ENCODE measurements at regions not wholly inside any gene's neighbourhood (a gene's known extent, or its start where the extent isn't known, plus 50 kb on each side); places are given as distances from the start of the nearest gene placed in this dataset.

- TF ChIP-seq YY1 (tag by site-specific recombination; IDR thresholded peaks at IDR 0.05), result no peak
Observed at GRCh38 chr21:35195232-35195631, 146.1 kb upstream of the RUNX1 start (continued).

DNA sequence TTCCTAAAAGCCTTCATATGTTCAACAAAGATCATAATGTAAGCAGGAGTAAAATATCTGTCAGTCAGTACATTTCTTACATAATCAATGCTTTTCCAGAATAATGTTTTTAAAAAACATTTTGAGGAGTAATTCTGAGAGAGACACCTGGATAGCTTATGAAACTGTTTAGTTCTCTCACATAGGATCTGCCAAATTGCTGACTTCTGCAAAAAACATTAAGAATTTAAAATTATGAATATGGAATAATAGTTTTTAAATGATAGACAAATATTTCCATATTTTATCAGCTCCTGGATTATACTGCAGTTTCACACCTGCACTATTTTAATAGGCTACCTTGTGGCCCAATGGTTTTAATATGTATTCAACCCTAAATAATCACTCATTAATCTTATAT is 142.7 kb upstream of the RUNX1 start:
- ChIA-PET CTCF (no interaction called here), POLR2A (no interaction called here)
- Histone ChIP-seq H3K4me1 (ENCODE audit: control insufficient read depth, insufficient read depth, low read length) (no peaks in the 10 kb centered on the region), H3K9me3 (ENCODE audit: control insufficient read depth, insufficient read depth, low read depth, low read length) (no peaks in the 10 kb centered on the region), H3K27ac (ENCODE audit: extremely low read depth, low read depth, low read length) (no peak overlapping the region), H3K4me3 (ENCODE audit: low read depth, low read length) (no peak overlapping the region), H3K36me3 (ENCODE audit: control insufficient read depth in 2 of 2, insufficient read depth in 1 of 2, low read length in 2 of 2) (no peaks in the 10 kb centered on the region)
- no peak for TF ChIP-seq ZNF626 (tag by site-specific recombination; IDR thresholded peaks at IDR 0.05)
- TF ChIP-seq, protein P1, sequence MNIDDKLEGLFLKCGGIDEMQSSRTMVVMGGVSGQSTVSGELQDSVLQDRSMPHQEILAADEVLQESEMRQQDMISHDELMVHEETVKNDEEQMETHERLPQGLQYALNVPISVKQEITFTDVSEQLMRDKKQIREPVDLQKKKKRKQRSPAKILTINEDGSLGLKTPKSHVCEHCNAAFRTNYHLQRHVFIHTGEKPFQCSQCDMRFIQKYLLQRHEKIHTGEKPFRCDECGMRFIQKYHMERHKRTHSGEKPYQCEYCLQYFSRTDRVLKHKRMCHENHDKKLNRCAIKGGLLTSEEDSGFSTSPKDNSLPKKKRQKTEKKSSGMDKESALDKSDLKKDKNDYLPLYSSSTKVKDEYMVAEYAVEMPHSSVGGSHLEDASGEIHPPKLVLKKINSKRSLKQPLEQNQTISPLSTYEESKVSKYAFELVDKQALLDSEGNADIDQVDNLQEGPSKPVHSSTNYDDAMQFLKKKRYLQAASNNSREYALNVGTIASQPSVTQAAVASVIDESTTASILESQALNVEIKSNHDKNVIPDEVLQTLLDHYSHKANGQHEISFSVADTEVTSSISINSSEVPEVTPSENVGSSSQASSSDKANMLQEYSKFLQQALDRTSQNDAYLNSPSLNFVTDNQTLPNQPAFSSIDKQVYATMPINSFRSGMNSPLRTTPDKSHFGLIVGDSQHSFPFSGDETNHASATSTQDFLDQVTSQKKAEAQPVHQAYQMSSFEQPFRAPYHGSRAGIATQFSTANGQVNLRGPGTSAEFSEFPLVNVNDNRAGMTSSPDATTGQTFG (tag by site-specific recombination; IDR thresholded peaks at IDR 0.05; ENCODE audit: borderline replicate concordance), result no peak
- TF ChIP-seq ZFP69B (tag by site-specific recombination; IDR thresholded peaks at IDR 0.05), result no peak

GRCh38 chr21:35191128-35191527 is 142.0 kb upstream of the RUNX1 start:
- POLR2A ChIA-PET, result no interaction called here
- CTCF ChIA-PET, result interaction anchor here (0.8 to 1.3 kb wide), 2 partner anchors 24 to 138 kb away, joined by 3 to 4 read pairs; no protein-coding TSS in a partner anchor

More at GRCh38 chr21:35191128-35191527, 142.0 kb upstream of the RUNX1 start:
- no peak overlapping the region for H3K27ac ChIP-seq (ENCODE audit: extremely low read depth, low read depth, low read length)
- H3K4me1 ChIP-seq (ENCODE audit: control insufficient read depth, insufficient read depth, low read length), result no peaks in the 10 kb centered on the region
- H3K36me3 ChIP-seq (ENCODE audit: control insufficient read depth in 2 of 2, insufficient read depth in 1 of 2, low read length in 2 of 2), result no peaks in the 10 kb centered on the region
- no peak overlapping the region for H3K4me3 ChIP-seq (ENCODE audit: low read depth, low read length)
- no peak for TF ChIP-seq ZNF791 (tag by site-specific recombination; IDR thresholded peaks at IDR 0.05)
- no peak for TF ChIP-seq EGR2 (tag by site-specific recombination; IDR thresholded peaks at IDR 0.05; ENCODE audit: low read depth)
- no peak for TF ChIP-seq ZNF292 (tag by site-specific recombination; IDR thresholded peaks at IDR 0.05; ENCODE audit: borderline replicate concordance, low read depth)
- no peak for TF ChIP-seq ZNF555 (tag by site-specific recombination; conservative IDR thresholded peaks at IDR 0.05)
- TF ChIP-seq, protein P2, sequence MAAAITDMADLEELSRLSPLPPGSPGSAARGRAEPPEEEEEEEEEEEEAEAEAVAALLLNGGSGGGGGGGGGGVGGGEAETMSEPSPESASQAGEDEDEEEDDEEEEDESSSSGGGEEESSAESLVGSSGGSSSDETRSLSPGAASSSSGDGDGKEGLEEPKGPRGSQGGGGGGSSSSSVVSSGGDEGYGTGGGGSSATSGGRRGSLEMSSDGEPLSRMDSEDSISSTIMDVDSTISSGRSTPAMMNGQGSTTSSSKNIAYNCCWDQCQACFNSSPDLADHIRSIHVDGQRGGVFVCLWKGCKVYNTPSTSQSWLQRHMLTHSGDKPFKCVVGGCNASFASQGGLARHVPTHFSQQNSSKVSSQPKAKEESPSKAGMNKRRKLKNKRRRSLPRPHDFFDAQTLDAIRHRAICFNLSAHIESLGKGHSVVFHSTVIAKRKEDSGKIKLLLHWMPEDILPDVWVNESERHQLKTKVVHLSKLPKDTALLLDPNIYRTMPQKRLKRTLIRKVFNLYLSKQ (tag by site-specific recombination; IDR thresholded peaks at IDR 0.05; ENCODE audit: borderline replicate concordance), result no peak
- no peak for TF ChIP-seq HOXA7 (CRISPR knock-in tag; IDR thresholded peaks at IDR 0.05; ENCODE audit: borderline replicate concordance)
- TF ChIP-seq, protein P3, sequence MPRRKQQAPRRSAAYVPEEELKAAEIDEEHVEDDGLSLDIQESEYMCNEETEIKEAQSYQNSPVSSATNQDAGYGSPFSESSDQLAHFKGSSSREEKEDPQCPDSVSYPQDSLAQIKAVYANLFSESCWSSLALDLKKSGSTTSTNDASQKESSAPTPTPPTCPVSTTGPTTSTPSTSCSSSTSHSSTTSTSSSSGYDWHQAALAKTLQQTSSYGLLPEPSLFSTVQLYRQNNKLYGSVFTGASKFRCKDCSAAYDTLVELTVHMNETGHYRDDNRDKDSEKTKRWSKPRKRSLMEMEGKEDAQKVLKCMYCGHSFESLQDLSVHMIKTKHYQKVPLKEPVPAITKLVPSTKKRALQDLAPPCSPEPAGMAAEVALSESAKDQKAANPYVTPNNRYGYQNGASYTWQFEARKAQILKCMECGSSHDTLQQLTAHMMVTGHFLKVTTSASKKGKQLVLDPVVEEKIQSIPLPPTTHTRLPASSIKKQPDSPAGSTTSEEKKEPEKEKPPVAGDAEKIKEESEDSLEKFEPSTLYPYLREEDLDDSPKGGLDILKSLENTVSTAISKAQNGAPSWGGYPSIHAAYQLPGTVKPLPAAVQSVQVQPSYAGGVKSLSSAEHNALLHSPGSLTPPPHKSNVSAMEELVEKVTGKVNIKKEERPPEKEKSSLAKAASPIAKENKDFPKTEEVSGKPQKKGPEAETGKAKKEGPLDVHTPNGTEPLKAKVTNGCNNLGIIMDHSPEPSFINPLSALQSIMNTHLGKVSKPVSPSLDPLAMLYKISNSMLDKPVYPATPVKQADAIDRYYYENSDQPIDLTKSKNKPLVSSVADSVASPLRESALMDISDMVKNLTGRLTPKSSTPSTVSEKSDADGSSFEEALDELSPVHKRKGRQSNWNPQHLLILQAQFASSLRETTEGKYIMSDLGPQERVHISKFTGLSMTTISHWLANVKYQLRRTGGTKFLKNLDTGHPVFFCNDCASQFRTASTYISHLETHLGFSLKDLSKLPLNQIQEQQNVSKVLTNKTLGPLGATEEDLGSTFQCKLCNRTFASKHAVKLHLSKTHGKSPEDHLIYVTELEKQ (tag by site-specific recombination; IDR thresholded peaks at IDR 0.05; ENCODE audit: borderline replicate concordance), result no peak
- TF ChIP-seq, protein P4, sequence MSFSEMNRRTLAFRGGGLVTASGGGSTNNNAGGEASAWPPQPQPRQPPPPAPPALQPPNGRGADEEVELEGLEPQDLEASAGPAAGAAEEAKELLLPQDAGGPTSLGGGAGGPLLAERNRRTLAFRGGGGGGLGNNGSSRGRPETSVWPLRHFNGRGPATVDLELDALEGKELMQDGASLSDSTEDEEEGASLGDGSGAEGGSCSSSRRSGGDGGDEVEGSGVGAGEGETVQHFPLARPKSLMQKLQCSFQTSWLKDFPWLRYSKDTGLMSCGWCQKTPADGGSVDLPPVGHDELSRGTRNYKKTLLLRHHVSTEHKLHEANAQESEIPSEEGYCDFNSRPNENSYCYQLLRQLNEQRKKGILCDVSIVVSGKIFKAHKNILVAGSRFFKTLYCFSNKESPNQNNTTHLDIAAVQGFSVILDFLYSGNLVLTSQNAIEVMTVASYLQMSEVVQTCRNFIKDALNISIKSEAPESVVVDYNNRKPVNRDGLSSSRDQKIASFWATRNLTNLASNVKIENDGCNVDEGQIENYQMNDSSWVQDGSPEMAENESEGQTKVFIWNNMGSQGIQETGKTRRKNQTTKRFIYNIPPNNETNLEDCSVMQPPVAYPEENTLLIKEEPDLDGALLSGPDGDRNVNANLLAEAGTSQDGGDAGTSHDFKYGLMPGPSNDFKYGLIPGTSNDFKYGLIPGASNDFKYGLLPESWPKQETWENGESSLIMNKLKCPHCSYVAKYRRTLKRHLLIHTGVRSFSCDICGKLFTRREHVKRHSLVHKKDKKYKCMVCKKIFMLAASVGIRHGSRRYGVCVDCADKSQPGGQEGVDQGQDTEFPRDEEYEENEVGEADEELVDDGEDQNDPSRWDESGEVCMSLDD (tag by site-specific recombination; IDR thresholded peaks at IDR 0.05), result no peak
- TF ChIP-seq SETDB1 (IDR thresholded peaks at IDR 0.05; ENCODE audit: insufficient read length, low read length), result no peak
- no peak for TF ChIP-seq ZNF274 (IDR thresholded peaks at IDR 0.05; ENCODE audit: low read length)
- no peak for TF ChIP-seq ZNF274 (tag by site-specific recombination; IDR thresholded peaks at IDR 0.05; ENCODE audit: borderline replicate concordance)
- no peak for TF ChIP-seq ZNF558 (tag by site-specific recombination; IDR thresholded peaks at IDR 0.05)
- TF ChIP-seq, protein P5, sequence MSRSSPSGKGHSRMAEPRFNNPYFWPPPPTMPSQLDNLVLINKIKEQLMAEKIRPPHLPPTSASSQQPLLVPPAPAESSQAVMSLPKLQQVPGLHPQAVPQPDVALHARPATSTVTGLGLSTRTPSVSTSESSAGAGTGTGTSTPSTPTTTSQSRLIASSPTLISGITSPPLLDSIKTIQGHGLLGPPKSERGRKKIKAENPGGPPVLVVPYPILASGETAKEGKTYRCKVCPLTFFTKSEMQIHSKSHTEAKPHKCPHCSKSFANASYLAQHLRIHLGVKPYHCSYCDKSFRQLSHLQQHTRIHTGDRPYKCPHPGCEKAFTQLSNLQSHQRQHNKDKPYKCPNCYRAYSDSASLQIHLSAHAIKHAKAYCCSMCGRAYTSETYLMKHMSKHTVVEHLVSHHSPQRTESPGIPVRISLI (tag by site-specific recombination; IDR thresholded peaks at IDR 0.05), result no peak
- no peak for TF ChIP-seq ZEB2 (tag by site-specific recombination; IDR thresholded peaks at IDR 0.05)
- no peaks in the 10 kb centered on the region for H3K9me3 ChIP-seq (ENCODE audit: control insufficient read depth, insufficient read depth, low read depth, low read length)

Data from HEK293 (cell line).